ENCODE measurements at regions not wholly inside any gene's neighbourhood (a gene's known extent, or its start where the extent isn't known, plus 50 kb on each side); places are given as distances from the start of the nearest gene placed in this dataset.

- TF ChIP-seq PHF8 (CRISPR knock-in tag; IDR thresholded peaks at IDR 0.05) (peak; percentile 62), FOSL1 (CRISPR knock-in tag; IDR thresholded peaks at IDR 0.05; ENCODE audit: borderline replicate concordance) (no peak), ZBTB20 (CRISPR knock-in tag; IDR thresholded peaks at IDR 0.05; ENCODE audit: borderline replicate concordance, low read depth) (no peak), SP2 (CRISPR knock-in tag; IDR thresholded peaks at IDR 0.05) (no peak), ZNF761 (CRISPR knock-in tag; conservative IDR thresholded peaks at IDR 0.05) (no peak), ZNF674 (CRISPR knock-in tag; IDR thresholded peaks at IDR 0.05; ENCODE audit: low read depth) (no peak)
Measured at GRCh38 chr15:97875513-97876280, 84.8 kb upstream of the ARRDC4 start (continued).

DNA sequence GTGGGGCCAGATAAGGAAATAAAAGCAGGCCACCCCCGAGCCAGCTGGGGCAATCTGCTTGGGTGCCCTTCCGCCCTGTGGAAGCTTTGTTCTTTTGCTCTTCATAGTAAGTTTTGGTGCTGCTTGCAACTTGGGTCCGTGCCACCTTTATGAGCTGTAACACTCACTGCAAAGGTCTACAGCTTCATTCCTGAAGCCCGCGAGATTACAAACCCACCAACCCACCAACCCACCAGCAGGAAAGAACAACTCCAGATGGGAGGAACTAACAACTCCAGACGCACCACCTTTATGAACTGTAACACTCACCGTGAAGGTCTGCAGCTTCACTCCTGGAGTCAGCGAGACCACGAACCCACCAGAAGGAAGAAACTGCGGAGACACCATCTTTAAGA is 84.2 kb upstream of the ARRDC4 start:
- no peak for DNase-seq (ENCODE audit: low spot score)
- H3K9me3 ChIP-seq (ENCODE audit: low read length), result no peaks in the 10 kb centered on the region
- H3K4me2 ChIP-seq (ENCODE audit: low read depth, low read length), result no peak overlapping the region
- POLR2A ChIA-PET, result no interaction called here
- no peak overlapping the region for H2AFZ ChIP-seq (ENCODE audit: low read length)
- no peak for FAIRE-seq
- in situ Hi-C loops (cut with HindIII; ENCODE audit: extremely low pct_ligation_motif_present, low pct_unique_long_range_greater_than_20kb) (no loop called here), intact Hi-C loops (cut with micrococcal nuclease; ENCODE audit: unreplicated experiment) (no loop called here)
- no peak overlapping the region for H3K9ac ChIP-seq (ENCODE audit: insufficient read depth, low read depth, low read length)
- no peak overlapping the region for H3K4me3 ChIP-seq (replicated peaks in 1 of 3; ENCODE audit: insufficient read depth in 1 of 3, low read depth in 2 of 3, low read length in 3 of 3)
- no peaks in the 10 kb centered on the region for H3K79me2 ChIP-seq (ENCODE audit: insufficient read depth, low read length)
- no peaks in the 10 kb centered on the region for H3K36me3 ChIP-seq (replicated peaks in 1 of 2; ENCODE audit: control insufficient read depth in 1 of 2, insufficient read depth in 2 of 2, low read length in 2 of 2)
- no TSS peak for BruUV-seq (replicated peaks)
- no peaks in the 10 kb centered on the region for H4K20me1 ChIP-seq (ENCODE audit: insufficient read depth, low read length)
- H3K27me3 ChIP-seq (ENCODE audit: control insufficient read depth in 1 of 2, insufficient read depth in 2 of 2, low read length in 2 of 2), result no peaks in the 10 kb centered on the region
- CTCF ChIA-PET (ENCODE audit: low intra/inter-chr PET ratio, low total read pairs), result no interaction called here
- WGBS (ENCODE audit: low lambda C conversion rate), result 46% methylated on average over 5 of the region's 10 CpGs
- ATAC-seq, result no peak
- TF ChIP-seq ZFP37 (CRISPR knock-in tag; IDR thresholded peaks at IDR 0.05; ENCODE audit: borderline replicate concordance), result no peak
- TF ChIP-seq NFYB (CRISPR knock-in tag; IDR thresholded peaks at IDR 0.05), result 0 out of 2 replicates have a peak, but pooled peaks have one; percentile 18
- no peak for TF ChIP-seq YEATS2 (CRISPR knock-in tag; IDR thresholded peaks at IDR 0.05; ENCODE audit: borderline replicate concordance)
- H3K27ac ChIP-seq (ENCODE audit: extremely low read length, insufficient read depth, low read length), result no peak overlapping the region
- no peaks in the 10 kb centered on the region for H3K4me1 ChIP-seq (ENCODE audit: insufficient read depth, low read length)

Measured in HepG2 (cell line).